SH-SY5Y (cell line): ENCODE measurements at regions not wholly inside any gene's neighbourhood (a gene's known extent, or its start where the extent isn't known, plus 50 kb on each side); places are given as distances from the start of the nearest gene placed in this dataset.

Experiments
- GATA2 ChIP-seq: IDR thresholded peaks from 2 replicates; pipeline ENCODE4 v1.6.1; 2011; ENCODE audit warnings: mild to moderate bottlenecking, low read depth, low read length
- GATA3 ChIP-seq: IDR thresholded peaks from 2 replicates; pipeline ENCODE4 v1.6.1; 2011; ENCODE audit warnings: low read depth, mild to moderate bottlenecking, low read length, moderate library complexity

DNA sequence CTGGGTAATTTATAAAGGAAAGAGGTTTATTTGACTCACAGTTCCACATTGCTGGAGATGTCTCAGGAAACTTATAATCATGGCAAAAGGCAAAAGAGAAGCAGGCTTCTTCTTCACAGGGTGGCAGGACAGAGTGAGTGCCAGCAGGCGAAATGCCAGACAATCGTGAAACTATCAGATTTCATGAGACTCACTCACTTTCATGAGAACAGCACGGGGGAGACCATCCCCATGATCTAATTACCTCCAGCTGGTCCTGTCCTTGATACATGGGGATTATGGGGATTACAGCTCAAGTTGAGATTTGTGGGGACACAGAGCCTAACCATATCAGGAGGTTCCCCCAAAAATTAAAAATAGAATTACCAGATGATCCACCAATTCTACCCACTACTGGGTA lies 675.5 kb upstream of the SLC8A1 start:
- no peak for TF ChIP-seq GATA2
- no peak for TF ChIP-seq GATA3
